ENCODE measurements at regions not wholly inside any gene's neighbourhood (a gene's known extent, or its start where the extent isn't known, plus 50 kb on each side); places are given as distances from the start of the nearest gene placed in this dataset.

GRCh38 chr6:113315879-113316278 is 541.3 kb upstream of the MARCKS start:
- DNase-seq, result no peak

GRCh38 chr6:113317442-113317841 is 539.7 kb upstream of the MARCKS start:
- TF ChIP-seq POLR2A (IDR thresholded peaks at IDR 0.05; ENCODE audit: low read length), result no peak

More at GRCh38 chr6:113315879-113316278, 541.3 kb upstream of the MARCKS start:
- TF ChIP-seq GATA1 (IDR thresholded peaks at IDR 0.05; ENCODE audit: low read depth, low read length), result no peak
- no peak for TF ChIP-seq POLR2A (IDR thresholded peaks at IDR 0.05; ENCODE audit: low read length)

GRCh38 chr6:113317891-113318574 is 539.1 kb upstream of the MARCKS start:
- no peak for TF ChIP-seq GATA1 (IDR thresholded peaks at IDR 0.05; ENCODE audit: low read depth, low read length)
- TF ChIP-seq POLR2A (IDR thresholded peaks at IDR 0.05; ENCODE audit: low read length), result no peak
- no peak for DNase-seq

More at GRCh38 chr6:113317442-113317841, 539.7 kb upstream of the MARCKS start:
- DNase-seq, result no peak

GRCh38 chr6:113318575-113318917 is 538.6 kb upstream of the MARCKS start:
- no peak for DNase-seq
- TF ChIP-seq GATA1 (IDR thresholded peaks at IDR 0.05; ENCODE audit: low read depth, low read length) (no peak), POLR2A (IDR thresholded peaks at IDR 0.05; ENCODE audit: low read length) (no peak)

GRCh38 chr6:113320653-113321052 is 536.5 kb upstream of the MARCKS start:
- TF ChIP-seq GATA1 (IDR thresholded peaks at IDR 0.05; ENCODE audit: low read depth, low read length), result no peak
- no peak for DNase-seq

GRCh38 chr6:113326781-113327180 is 530.4 kb upstream of the MARCKS start:
- TF ChIP-seq POLR2A (IDR thresholded peaks at IDR 0.05; ENCODE audit: low read length) (no peak), GATA1 (IDR thresholded peaks at IDR 0.05; ENCODE audit: low read depth, low read length) (no peak)
- DNase-seq, result no peak

GRCh38 chr6:113328886-113329381 is 528.2 kb upstream of the MARCKS start:
- no peak for TF ChIP-seq GATA1 (IDR thresholded peaks at IDR 0.05; ENCODE audit: low read depth, low read length)
- TF ChIP-seq POLR2A (IDR thresholded peaks at IDR 0.05; ENCODE audit: low read length), result no peak
- DNase-seq, result no peak

- DNase-seq, result no peak
- TF ChIP-seq POLR2A (IDR thresholded peaks at IDR 0.05; ENCODE audit: low read length) (no peak), GATA1 (IDR thresholded peaks at IDR 0.05; ENCODE audit: low read depth, low read length) (no peak)
Observed at GRCh38 chr6:113329942-113330635, 527.1 kb upstream of the MARCKS start.

GRCh38 chr6:113330636-113330946 is 526.6 kb upstream of the MARCKS start:
- no peak for DNase-seq

GRCh38 chr6:113331021-113331420 is 526.1 kb upstream of the MARCKS start:
- TF ChIP-seq GATA1 (IDR thresholded peaks at IDR 0.05; ENCODE audit: low read depth, low read length) (no peak), POLR2A (IDR thresholded peaks at IDR 0.05; ENCODE audit: low read length) (no peak)
- DNase-seq, result no peak

More at GRCh38 chr6:113330636-113330946, 526.6 kb upstream of the MARCKS start:
- no peak for TF ChIP-seq POLR2A (IDR thresholded peaks at IDR 0.05; ENCODE audit: low read length)
- no peak for TF ChIP-seq GATA1 (IDR thresholded peaks at IDR 0.05; ENCODE audit: low read depth, low read length)

- no peak for DNase-seq
- TF ChIP-seq GATA1 (IDR thresholded peaks at IDR 0.05; ENCODE audit: low read depth, low read length) (no peak), POLR2A (IDR thresholded peaks at IDR 0.05; ENCODE audit: low read length) (no peak)
Observed at GRCh38 chr6:113338644-113339043, 518.5 kb upstream of the MARCKS start.

GRCh38 chr6:113339209-113339608 is 517.9 kb upstream of the MARCKS start:
- DNase-seq, result no peak
- TF ChIP-seq POLR2A (IDR thresholded peaks at IDR 0.05; ENCODE audit: low read length) (no peak), GATA1 (IDR thresholded peaks at IDR 0.05; ENCODE audit: low read depth, low read length) (no peak)

GRCh38 chr6:113340371-113340770 is 516.8 kb upstream of the MARCKS start:
- no peak for DNase-seq
- no peak for TF ChIP-seq GATA1 (IDR thresholded peaks at IDR 0.05; ENCODE audit: low read depth, low read length)
- no peak for TF ChIP-seq POLR2A (IDR thresholded peaks at IDR 0.05; ENCODE audit: low read length)

- DNase-seq, result no peak
- TF ChIP-seq GATA1 (IDR thresholded peaks at IDR 0.05; ENCODE audit: low read depth, low read length), result no peak
- TF ChIP-seq POLR2A (IDR thresholded peaks at IDR 0.05; ENCODE audit: low read length), result no peak
Observed at GRCh38 chr6:113343940-113344339, 513.2 kb upstream of the MARCKS start.

- no peak for TF ChIP-seq GATA1 (IDR thresholded peaks at IDR 0.05; ENCODE audit: low read depth, low read length)
- DNase-seq, result no peak
Observed at GRCh38 chr6:113344969-113345368, 512.2 kb upstream of the MARCKS start.
